PC-9 (cell line): ENCODE measurements at regions not wholly inside any gene's neighbourhood (a gene's known extent, or its start where the extent isn't known, plus 50 kb on each side); places are given as distances from the start of the nearest gene placed in this dataset.

ENCODE experiments used
- BruUV-seq: library from RNA; stranded (reverse); fragments of 400-500 nt; replicated peaks from 2 replicates; lab custom pipeline; 2021; lab: Mats Ljungman, UMichigan
- CTCF ChIA-PET: fragments of 300-600 bp; sonication (Branson Sonifier 250); formaldehyde crosslinking; loops from one replicate; lab custom pipeline; 2022; ENCODE audit warnings: antibody characterized with exemption; lab: Charles Lee
- POLR2A ChIA-PET: fragments of 300-600 bp; sonication (Branson Sonifier 250); formaldehyde crosslinking; loops from one replicate; lab custom pipeline; 2022; ENCODE audit warnings: antibody characterized with exemption; ENCODE audit not compliant: unreplicated experiment; lab: Charles Lee
- DNase-seq, 2 experiments: peaks; one replicate each; pipeline versions ENCODE4 v3.0.0 to v3.0.0-alpha.2; 2015 to 2022; ENCODE audit warnings: mixed read lengths in 1 of 2
- H2AFZ ChIP-seq: fragments of 200-600 bp; sonication (generic); 2 replicates; pipeline ENCODE4 v1.8.1; 2017; ENCODE audit warnings: antibody characterized with exemption
- H3F3A ChIP-seq: fragments of 200-600 bp; sonication (generic); 2 replicates; pipeline ENCODE4 v1.8.1; 2017; ENCODE audit warnings: antibody characterized with exemption, mild to moderate bottlenecking, low read depth; ENCODE audit not compliant: insufficient read depth
- H3K27ac ChIP-seq: fragments of 200-600 bp; sonication (generic); 2 replicates; pipeline ENCODE4 v1.6.1; 2016; ENCODE audit warnings: mixed run types
- H3K27me3 ChIP-seq: fragments of 200-600 bp; sonication (generic); 2 replicates; pipeline ENCODE4 v1.6.1; 2016; ENCODE audit warnings: low read depth, mixed run types; ENCODE audit not compliant: insufficient read depth
- H3K36me3 ChIP-seq: fragments of 200-600 bp; sonication (generic); 2 replicates; pipeline ENCODE4 v1.6.1; 2016; ENCODE audit warnings: low read depth, mixed run types
- H3K4me1 ChIP-seq: fragments of 200-600 bp; sonication (generic); replicated peaks from 2 replicates; pipeline ENCODE4 v1.6.1; 2016; ENCODE audit warnings: mixed run types; ENCODE audit not compliant: insufficient read depth
- H3K4me2 ChIP-seq: fragments of 200-600 bp; sonication (generic); 2 replicates; pipeline ENCODE4 v1.6.1; 2017; ENCODE audit warnings: mixed run types
- H3K4me3 ChIP-seq: fragments of 200-600 bp; sonication (generic); 2 replicates; pipeline ENCODE4 v1.6.1; 2016; ENCODE audit warnings: mixed run types
- H3K79me2 ChIP-seq: fragments of 200-600 bp; sonication (generic); 2 replicates; pipeline ENCODE4 v1.6.1; 2017; ENCODE audit warnings: low read depth, mixed run types
- H3K9me2 ChIP-seq: fragments of 200-600 bp; sonication (generic); 2 replicates; pipeline ENCODE4 v1.8.1; 2017; ENCODE audit warnings: mild to moderate bottlenecking; ENCODE audit not compliant: insufficient read depth
- H3K9me3 ChIP-seq: fragments of 200-600 bp; sonication (generic); 2 replicates; pipeline ENCODE4 v1.8.1; 2016; ENCODE audit warnings: low read depth; ENCODE audit not compliant: insufficient read depth
- H4K20me1 ChIP-seq: fragments of 200-600 bp; sonication (generic); 2 replicates; pipeline ENCODE4 v1.8.1; 2017; ENCODE audit not compliant: insufficient read depth
- EZH2 ChIP-seq: fragments of 200-600 bp; sonication (generic); IDR thresholded peaks from 2 replicates; pipeline ENCODE4 v1.8.0; 2017; ENCODE audit warnings: antibody characterized with exemption, low read depth
- intact Hi-C: fragments of 100-400 bp; cut with micrococcal nuclease; formaldehyde crosslinking; loops from one replicate; pipeline ENCODE4 v1.10.0; 2022; ENCODE audit not compliant: unreplicated experiment
- TF ChIP-seq, protein P1 (sequence below): fragments of 200-600 bp; sonication (generic); conservative IDR thresholded peaks from 2 replicates; pipeline ENCODE4 v1.6.1; 2017; ENCODE audit warnings: mixed run types, antibody characterized with exemption, mild to moderate bottlenecking, moderate library complexity

DNA sequence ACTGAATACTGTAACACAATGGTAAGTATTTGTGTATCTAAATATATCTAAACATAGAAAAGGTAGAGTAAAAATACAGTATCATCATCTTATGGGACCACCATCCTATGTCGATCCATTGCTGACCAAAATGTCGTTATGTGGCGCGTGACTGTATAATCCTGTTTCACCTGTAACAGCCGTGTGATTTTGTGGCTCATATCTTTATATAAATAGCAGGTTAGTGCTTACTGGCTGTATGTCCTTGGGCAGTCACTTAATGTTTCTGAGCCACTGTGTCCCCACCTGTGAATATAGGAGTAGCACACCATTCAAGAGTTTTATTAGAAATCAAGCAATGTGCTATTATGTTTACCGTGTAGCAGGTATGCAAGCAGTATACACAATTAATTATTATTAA is 226.2 kb upstream of the FAT1 start:
- DNase-seq, result no peak
- H2AFZ ChIP-seq, result no peak overlapping the region
- H3K4me2 ChIP-seq, result no peak overlapping the region
- no TSS peak for BruUV-seq
- H3K27ac ChIP-seq, result no peak overlapping the region
- ChIA-PET POLR2A (no interaction called here), CTCF (no interaction called here)
- no peaks in the 10 kb centered on the region for H3K36me3 ChIP-seq
- no peaks in the 10 kb centered on the region for H3K9me3 ChIP-seq
- no peaks in the 10 kb centered on the region for H3K9me2 ChIP-seq
- TF ChIP-seq EZH2, result no peak
- TF ChIP-seq, protein P1, sequence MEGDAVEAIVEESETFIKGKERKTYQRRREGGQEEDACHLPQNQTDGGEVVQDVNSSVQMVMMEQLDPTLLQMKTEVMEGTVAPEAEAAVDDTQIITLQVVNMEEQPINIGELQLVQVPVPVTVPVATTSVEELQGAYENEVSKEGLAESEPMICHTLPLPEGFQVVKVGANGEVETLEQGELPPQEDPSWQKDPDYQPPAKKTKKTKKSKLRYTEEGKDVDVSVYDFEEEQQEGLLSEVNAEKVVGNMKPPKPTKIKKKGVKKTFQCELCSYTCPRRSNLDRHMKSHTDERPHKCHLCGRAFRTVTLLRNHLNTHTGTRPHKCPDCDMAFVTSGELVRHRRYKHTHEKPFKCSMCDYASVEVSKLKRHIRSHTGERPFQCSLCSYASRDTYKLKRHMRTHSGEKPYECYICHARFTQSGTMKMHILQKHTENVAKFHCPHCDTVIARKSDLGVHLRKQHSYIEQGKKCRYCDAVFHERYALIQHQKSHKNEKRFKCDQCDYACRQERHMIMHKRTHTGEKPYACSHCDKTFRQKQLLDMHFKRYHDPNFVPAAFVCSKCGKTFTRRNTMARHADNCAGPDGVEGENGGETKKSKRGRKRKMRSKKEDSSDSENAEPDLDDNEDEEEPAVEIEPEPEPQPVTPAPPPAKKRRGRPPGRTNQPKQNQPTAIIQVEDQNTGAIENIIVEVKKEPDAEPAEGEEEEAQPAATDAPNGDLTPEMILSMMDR, result no peak
- no peaks in the 10 kb centered on the region for H3K27me3 ChIP-seq
- no peaks in the 10 kb centered on the region for H4K20me1 ChIP-seq
- no peaks in the 10 kb centered on the region for H3F3A ChIP-seq
- no peaks in the 10 kb centered on the region for H3K79me2 ChIP-seq
- intact Hi-C loops, result no loop called here
- H3K4me3 ChIP-seq, result no peak overlapping the region
- H3K4me1 ChIP-seq, result no peaks in the 10 kb centered on the region

- ChIA-PET POLR2A (no interaction called here), CTCF (no interaction called here)
- no peak for TF ChIP-seq EZH2
- TF ChIP-seq, protein P1, result no peak
- Histone ChIP-seq H3K9me2 (no peaks in the 10 kb centered on the region), H3K27me3 (no peaks in the 10 kb centered on the region), H4K20me1 (no peaks in the 10 kb centered on the region), H2AFZ (no peak overlapping the region), H3K4me1 (no peaks in the 10 kb centered on the region), H3K36me3 (no peaks in the 10 kb centered on the region), H3K4me2 (no peak overlapping the region), H3K4me3 (no peak overlapping the region), H3K27ac (no peak overlapping the region), H3K9me3 (no peaks in the 10 kb centered on the region), H3K79me2 (no peaks in the 10 kb centered on the region), H3F3A (no peaks in the 10 kb centered on the region)
- BruUV-seq, result no TSS peak
- DNase-seq, result no peak
- intact Hi-C loops, result no loop called here
Observed at GRCh38 chr4:186952709-186953108, 229.1 kb upstream of the FAT1 start.

DNA sequence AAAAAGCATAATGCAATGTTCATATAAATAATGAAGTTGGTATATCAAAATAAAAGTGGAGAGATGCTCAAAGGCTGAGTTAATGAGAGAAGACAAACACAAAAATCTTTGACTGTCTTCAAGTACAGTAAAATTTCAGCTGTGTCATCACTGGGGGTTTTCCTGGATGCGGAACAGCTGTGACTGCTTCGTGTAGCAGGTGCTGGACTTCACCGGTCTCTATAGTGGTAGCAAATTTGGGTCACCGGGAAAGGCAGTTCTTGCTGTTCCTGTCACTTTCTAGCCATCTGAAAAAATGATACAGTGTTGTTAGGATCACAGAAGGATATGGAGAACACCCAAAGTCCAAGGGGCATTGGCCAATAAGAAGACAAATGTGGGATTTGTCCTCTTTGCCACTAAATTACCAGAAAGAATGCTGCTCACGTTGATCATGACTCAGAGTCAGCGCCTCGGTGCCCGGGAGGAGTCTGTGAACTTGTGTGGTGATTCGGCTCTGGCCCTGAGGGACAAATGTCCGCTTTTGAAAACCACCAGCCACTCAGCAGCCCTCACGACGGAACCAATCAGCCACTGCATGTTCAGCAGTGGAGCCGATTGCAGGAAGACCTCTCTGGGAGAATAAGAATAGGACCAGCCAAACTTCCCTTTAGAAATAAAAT is 230.1 kb upstream of the FAT1 start:
- Histone ChIP-seq H3K4me2 (no peak overlapping the region), H3K36me3 (no peaks in the 10 kb centered on the region), H3K79me2 (no peaks in the 10 kb centered on the region), H3F3A (no peaks in the 10 kb centered on the region), H3K27me3 (no peaks in the 10 kb centered on the region), H3K9me2 (no peaks in the 10 kb centered on the region), H3K9me3 (no peaks in the 10 kb centered on the region), H2AFZ (no peak overlapping the region), H3K27ac (no peak overlapping the region), H3K4me3 (no peak overlapping the region), H4K20me1 (no peaks in the 10 kb centered on the region), H3K4me1 (no peaks in the 10 kb centered on the region)
- POLR2A ChIA-PET, result no interaction called here
- intact Hi-C loops, result no loop called here
- no peak for TF ChIP-seq EZH2
- TF ChIP-seq, protein P1, result no peak
- CTCF ChIA-PET, result no interaction called here
- no peak for DNase-seq
- BruUV-seq, result no TSS peak
